GM21390 (cell line): ENCODE measurements at regions not wholly inside any gene's neighbourhood (a gene's known extent, or its start where the extent isn't known, plus 50 kb on each side); places are given as distances from the start of the nearest gene placed in this dataset.

Experiments
- ATAC-seq: cut with Tn5 transposase; IDR thresholded peaks from one replicate; pipeline ENCODE4 v1.9.1; 2021; ENCODE audit not compliant: unreplicated experiment

- no peak for ATAC-seq
These were observed 128.3 kb upstream of the ETAA1 start for GRCh38 chr2:67268797-67269196.

GRCh38 chr2:67272195-67272594 is 124.9 kb upstream of the ETAA1 start:
- ATAC-seq, result no peak

- no peak for ATAC-seq
These were observed 119.7 kb upstream of the ETAA1 start for GRCh38 chr2:67277450-67277849.

- no peak for ATAC-seq
These were observed 116.0 kb upstream of the ETAA1 start for GRCh38 chr2:67281101-67281500.

DNA sequence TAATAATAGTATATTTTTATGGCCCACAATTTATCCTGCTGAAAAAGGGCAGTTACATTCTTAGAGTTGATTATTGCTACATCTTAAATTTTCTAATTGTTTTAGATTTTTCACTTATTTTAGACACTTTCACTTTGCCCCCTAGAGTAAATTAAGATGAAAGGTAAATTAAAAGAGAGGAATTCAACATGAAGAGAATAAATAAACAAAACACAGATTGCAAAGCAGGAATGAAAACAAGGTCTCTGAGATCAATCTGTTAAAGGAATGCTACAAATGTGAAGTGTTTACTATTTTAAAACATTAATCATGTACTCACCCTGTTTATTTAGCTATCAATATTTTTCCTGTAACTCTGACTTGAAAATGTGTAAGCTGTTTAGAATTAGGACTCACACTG is 113.5 kb upstream of the ETAA1 start:
- ATAC-seq, result no peak

- ATAC-seq, result no peak
These were observed 110.0 kb upstream of the ETAA1 start for GRCh38 chr2:67286981-67287759.

GRCh38 chr2:67289271-67289670 is 107.9 kb upstream of the ETAA1 start:
- ATAC-seq, result no peak

- ATAC-seq, result no peak
These were observed 107.2 kb upstream of the ETAA1 start for GRCh38 chr2:67289921-67290371.

- no peak for ATAC-seq
These were observed 106.5 kb upstream of the ETAA1 start for GRCh38 chr2:67290451-67291290.

DNA sequence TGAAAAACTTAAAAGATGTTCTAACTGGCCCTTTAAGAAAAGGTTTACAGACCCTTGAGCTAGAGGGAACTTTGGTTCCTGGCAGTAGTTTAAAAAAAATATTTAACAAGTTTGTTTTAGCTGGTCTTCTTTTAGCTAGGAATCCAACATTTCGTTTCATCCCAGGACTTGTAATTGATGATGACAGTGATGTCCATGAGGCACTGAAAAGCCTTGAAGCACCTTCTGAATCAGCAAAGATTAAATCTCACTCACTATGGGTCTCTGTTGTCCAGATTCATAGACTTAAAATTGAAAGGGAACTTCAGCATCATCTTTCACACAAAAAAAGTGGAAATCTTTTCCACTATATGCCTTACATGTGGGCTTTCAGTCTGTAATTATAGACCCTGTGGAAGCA is 102.9 kb upstream of the ETAA1 start:
- no peak for ATAC-seq

DNA sequence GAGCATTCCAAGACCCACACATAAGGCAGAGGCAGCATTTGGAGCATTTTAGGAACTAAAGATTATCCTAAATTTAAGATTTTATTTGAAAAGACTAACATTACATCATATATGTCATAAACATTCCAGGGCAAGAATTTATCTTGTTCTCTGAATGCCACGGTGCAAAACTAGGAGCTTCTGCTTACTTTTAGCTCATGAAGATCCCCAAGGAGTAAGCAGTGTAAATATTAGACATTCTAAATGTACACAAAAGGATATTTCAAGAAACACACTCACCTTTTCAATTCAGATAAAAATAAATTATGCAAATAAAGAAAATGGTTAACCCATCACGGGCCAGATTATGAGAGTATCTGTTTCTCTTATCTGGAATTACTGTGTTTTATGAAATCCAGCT is 101.7 kb upstream of the ETAA1 start:
- ATAC-seq, result no peak

- no peak for ATAC-seq
These were observed 101.3 kb upstream of the ETAA1 start for GRCh38 chr2:67295851-67296250.

DNA sequence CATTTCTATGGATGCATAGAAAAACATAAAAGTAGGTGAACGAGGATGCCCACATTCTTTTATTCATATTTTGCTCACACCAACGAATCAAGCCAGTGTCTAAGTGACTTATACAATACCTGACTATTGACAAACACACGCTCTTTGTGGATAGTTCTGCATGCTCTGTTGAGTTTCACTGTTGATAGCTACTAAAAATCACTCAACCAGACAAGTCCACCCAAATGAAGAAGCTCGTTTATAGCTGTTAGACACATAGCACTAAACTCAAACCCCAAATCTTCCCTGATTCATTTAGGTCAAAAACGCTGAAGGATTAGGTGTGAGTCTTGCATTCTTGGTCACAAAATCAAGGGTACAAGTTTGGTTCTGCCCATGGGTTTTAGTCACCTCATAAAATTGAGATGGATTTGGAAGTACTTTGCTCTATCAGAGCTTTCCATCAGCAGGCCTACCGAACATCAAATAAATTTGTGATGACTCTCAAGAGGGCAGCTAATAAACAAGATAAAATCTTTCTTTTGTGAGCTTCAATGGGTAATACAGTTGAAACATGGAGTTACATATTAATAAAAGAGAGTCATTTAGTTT is 92.7 kb upstream of the ETAA1 start:
- ATAC-seq, result no peak

- ATAC-seq, result no peak
These were observed 87.9 kb upstream of the ETAA1 start for GRCh38 chr2:67309281-67309680.

DNA sequence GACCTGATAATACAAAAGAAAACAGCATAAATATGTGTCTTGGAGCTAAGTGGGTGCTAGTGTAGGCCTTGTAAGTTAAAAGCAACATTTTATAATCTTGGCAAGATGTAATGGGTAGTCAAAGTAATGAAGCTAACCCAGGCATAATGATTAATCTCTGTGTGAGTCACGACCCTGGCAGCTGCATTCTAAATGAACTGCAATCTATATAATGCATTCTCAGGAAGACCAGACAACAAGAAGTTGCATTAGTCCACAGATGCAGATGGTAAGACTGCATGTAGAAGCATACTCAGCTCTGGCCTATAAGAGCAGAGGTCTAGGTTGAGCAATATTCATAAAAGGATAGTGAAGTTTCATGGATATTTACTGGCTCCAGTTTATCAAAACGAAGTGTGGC is 85.6 kb upstream of the ETAA1 start:
- no peak for ATAC-seq

DNA sequence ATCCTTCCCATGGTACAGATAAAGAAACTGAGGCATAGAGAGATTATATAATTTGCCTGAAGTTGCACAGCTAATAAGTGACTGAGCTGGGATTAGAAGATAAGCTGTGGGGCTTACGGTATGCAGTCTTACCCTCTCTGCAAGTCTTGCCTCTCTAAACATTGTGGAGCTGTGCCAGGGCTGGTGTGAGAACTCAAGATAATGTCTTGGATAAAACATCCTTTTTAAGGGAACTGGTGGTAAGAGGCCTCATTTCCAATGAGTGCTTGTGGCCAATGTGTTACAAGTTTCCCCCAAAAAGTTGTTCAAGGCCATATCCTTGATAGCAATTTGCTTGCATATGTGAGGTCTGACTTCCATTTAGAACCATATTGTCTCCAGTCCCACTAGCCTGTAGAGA is 84.3 kb upstream of the ETAA1 start:
- no peak for ATAC-seq

DNA sequence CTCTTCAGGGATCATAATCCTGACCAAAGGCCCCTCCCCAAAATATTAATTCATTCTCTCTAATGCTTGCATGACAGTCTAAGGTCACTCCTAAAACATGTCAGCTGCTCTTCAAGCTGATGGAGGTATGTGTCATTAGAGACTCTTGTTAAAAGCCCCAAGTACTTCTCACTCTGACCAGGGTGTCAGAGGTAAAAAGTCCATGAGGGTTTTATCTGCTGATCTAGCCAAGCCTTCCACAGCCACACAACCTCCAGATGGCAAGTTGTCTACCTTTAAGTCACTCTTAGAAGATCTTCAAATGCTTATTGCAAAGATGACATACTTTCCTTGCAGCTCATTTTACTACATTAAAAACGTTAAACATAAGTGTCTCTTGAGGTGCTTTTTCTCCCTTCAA is 83.6 kb upstream of the ETAA1 start:
- ATAC-seq, result no peak

DNA sequence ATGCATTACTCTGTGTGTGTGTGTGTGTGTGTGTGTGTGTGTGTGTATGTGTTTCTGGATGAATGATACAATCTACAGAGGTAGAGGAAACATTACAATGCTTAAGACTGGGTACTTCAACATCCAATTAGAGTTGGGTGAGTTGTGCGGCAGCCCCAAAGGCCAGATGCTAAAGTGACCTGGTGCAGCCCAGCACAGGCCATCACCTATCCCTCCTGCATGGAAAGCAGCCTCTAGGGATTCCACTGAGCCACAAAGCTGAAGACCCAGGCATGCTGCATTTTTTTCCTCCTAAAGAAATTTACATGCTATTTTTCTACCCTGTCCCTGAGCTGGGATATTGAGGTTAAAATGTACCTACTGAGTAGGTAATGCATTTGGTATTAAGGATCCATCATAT is 79.1 kb upstream of the ETAA1 start:
- no peak for ATAC-seq

- no peak for ATAC-seq
These were observed 78.6 kb upstream of the ETAA1 start for GRCh38 chr2:67318563-67318962.

DNA sequence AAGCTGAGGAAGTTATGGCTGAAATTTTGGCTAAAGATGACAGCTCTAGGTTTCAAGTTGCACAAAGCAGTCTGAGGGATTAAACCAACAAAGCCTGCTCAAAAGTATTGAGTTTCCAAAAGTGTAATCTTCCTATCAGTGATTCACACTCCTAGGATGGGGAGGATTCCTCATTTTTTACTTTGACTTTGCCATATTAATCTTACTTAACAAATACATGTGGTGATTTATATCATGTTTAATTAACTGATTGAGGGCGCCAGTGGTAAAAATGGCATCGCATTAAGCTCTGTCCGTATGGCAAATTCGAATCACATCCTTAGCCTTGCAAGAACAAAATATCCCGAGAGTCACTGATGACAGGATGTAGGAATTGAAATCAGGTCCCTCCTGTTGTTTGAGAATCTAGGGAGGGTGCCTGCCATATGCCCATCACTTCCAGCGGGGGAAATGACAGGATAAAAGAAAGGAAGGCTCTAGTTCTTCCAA is 78.1 kb upstream of the ETAA1 start:
- ATAC-seq, result no peak

- no peak for ATAC-seq
These were observed 76.1 kb upstream of the ETAA1 start for GRCh38 chr2:67320861-67321587.
